ENCODE measurements at regions not wholly inside any gene's neighbourhood (a gene's known extent, or its start where the extent isn't known, plus 50 kb on each side); places are given as distances from the start of the nearest gene placed in this dataset.

- H3K36me3 ChIP-seq (replicated peaks in 1 of 2; ENCODE audit: control extremely low read depth in 1 of 2, control insufficient read depth in 1 of 2, extremely low read depth in 1 of 2, insufficient read depth in 2 of 2, low read length in 1 of 2) = no peaks in the 10 kb centered on the region
- no peak overlapping the region for H3K27ac Mint-ChIP-seq
- no peaks in the 10 kb centered on the region for H3K79me2 ChIP-seq (ENCODE audit: control insufficient read depth, insufficient read depth, low read length)
- no peak overlapping the region for H3K27ac ChIP-seq (ENCODE audit: low read length in 2 of 2)
- no peaks in the 10 kb centered on the region for H3K27me3 Mint-ChIP-seq
- ChIA-PET POLR2A (no interaction called here), CTCF (no interaction called here)
- H3K4me1 Mint-ChIP-seq = no peaks in the 10 kb centered on the region
- H3K4me2 ChIP-seq (replicated peaks; ENCODE audit: low read depth, low read length, poor library complexity, severe bottlenecking) = no peak overlapping the region
- DNase-seq (no peak), ATAC-seq (ENCODE audit: low read depth) (no peak)
- no peaks in the 10 kb centered on the region for H4K20me1 ChIP-seq (ENCODE audit: control insufficient read depth, insufficient read depth, low read length, poor library complexity, severe bottlenecking)
- peaks cover 0 to 1% (median 0%) of the 10 kb centered on the region in 3 donors for H3K9me3 ChIP-seq (ENCODE audit: control extremely low read depth in 1 of 3, control insufficient read depth in 2 of 3, insufficient read depth in 1 of 3, low read length in 2 of 3)
- no peak overlapping the region for H3K4me3 Mint-ChIP-seq
- intact Hi-C loops (cut with micrococcal nuclease) = no loop called here
- no peaks in the 10 kb centered on the region for H3K27me3 ChIP-seq (replicated peaks in 1 of 4; ENCODE audit: control extremely low read depth in 1 of 4, control insufficient read depth in 3 of 4, insufficient read depth in 4 of 4, low read length in 3 of 4)
- H3K9me3 Mint-ChIP-seq (ENCODE audit: insufficient read depth) = peaks cover 11% of the 10 kb centered on the region
- no peak overlapping the region for H3K9ac ChIP-seq (ENCODE audit: low read length)
- H2AFZ ChIP-seq (ENCODE audit: insufficient read depth, low read depth, low read length, poor library complexity, severe bottlenecking) = no peak overlapping the region
- 97% methylated on average over 3 of the region's 4 CpGs for WGBS (ENCODE audit: insufficient coverage)
- H3K4me3 ChIP-seq (ENCODE audit: control extremely low read depth in 1 of 5, extremely low read depth in 1 of 5, insufficient read depth in 1 of 5, low read depth in 2 of 5, low read length in 4 of 5) = no peak overlapping the region
- TF ChIP-seq, protein P1, sequence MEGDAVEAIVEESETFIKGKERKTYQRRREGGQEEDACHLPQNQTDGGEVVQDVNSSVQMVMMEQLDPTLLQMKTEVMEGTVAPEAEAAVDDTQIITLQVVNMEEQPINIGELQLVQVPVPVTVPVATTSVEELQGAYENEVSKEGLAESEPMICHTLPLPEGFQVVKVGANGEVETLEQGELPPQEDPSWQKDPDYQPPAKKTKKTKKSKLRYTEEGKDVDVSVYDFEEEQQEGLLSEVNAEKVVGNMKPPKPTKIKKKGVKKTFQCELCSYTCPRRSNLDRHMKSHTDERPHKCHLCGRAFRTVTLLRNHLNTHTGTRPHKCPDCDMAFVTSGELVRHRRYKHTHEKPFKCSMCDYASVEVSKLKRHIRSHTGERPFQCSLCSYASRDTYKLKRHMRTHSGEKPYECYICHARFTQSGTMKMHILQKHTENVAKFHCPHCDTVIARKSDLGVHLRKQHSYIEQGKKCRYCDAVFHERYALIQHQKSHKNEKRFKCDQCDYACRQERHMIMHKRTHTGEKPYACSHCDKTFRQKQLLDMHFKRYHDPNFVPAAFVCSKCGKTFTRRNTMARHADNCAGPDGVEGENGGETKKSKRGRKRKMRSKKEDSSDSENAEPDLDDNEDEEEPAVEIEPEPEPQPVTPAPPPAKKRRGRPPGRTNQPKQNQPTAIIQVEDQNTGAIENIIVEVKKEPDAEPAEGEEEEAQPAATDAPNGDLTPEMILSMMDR (IDR thresholded peaks at IDR 0.05) = no peak
- TF ChIP-seq EZH2 (IDR thresholded peaks at IDR 0.05; ENCODE audit: borderline replicate concordance, insufficient read depth, low read depth, low read length, poor library complexity, severe bottlenecking) = no peak
- H3K4me1 ChIP-seq (ENCODE audit: control insufficient read depth in 2 of 2, insufficient read depth in 2 of 2, low read length in 2 of 2) = no peaks in the 10 kb centered on the region
These were observed 367.6 kb upstream of the PRR20A start for GRCh38 chr13:56773148-56773547.

DNA sequence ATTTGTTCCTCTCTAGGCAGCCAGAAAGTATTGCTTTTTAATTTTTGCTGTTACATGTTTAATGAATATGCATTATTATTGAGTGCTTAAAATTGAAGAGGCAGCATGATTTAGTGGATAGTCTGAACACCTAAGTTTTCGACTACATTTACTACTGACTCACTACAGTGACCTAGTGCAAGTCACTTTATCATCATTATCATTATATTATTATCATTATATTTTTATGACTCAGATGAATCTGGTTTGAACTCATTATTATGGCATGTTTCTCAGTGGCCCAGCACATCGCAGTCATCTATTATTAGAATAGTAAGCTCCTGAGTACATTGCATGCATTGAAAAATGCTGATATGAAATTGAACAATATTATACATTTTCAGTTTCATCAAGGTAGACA is 351.2 kb upstream of the PRR20A start:
- peaks cover 4% of the 10 kb centered on the region for H3K9me3 Mint-ChIP-seq (ENCODE audit: insufficient read depth)
- no peak overlapping the region for H3K27ac Mint-ChIP-seq
- H3K4me1 Mint-ChIP-seq = no peaks in the 10 kb centered on the region
- no peak overlapping the region for H3K27ac ChIP-seq (ENCODE audit: low read length in 2 of 2)
- no peaks in the 10 kb centered on the region for H3K4me1 ChIP-seq (ENCODE audit: control insufficient read depth in 2 of 2, insufficient read depth in 2 of 2, low read length in 2 of 2)
- H3K9me3 ChIP-seq (ENCODE audit: control extremely low read depth in 1 of 3, control insufficient read depth in 2 of 3, insufficient read depth in 1 of 3, low read length in 2 of 3) = no peaks in the 10 kb centered on the region
- H3K4me3 Mint-ChIP-seq = no peak overlapping the region
- POLR2A ChIA-PET = no interaction called here
- H3K79me2 ChIP-seq (ENCODE audit: control insufficient read depth, insufficient read depth, low read length) = no peaks in the 10 kb centered on the region
- H4K20me1 ChIP-seq (ENCODE audit: control insufficient read depth, insufficient read depth, low read length, poor library complexity, severe bottlenecking) = no peaks in the 10 kb centered on the region
- WGBS (ENCODE audit: insufficient coverage) = no CpG with 5 or more reads among the region's 2 CpGs
- intact Hi-C loops (cut with micrococcal nuclease) = no loop called here
- TF ChIP-seq, protein P1 (IDR thresholded peaks at IDR 0.05) = no peak
- no peak for TF ChIP-seq EZH2 (IDR thresholded peaks at IDR 0.05; ENCODE audit: borderline replicate concordance, insufficient read depth, low read depth, low read length, poor library complexity, severe bottlenecking)
- H3K27me3 Mint-ChIP-seq = no peaks in the 10 kb centered on the region
- no peak overlapping the region for H2AFZ ChIP-seq (ENCODE audit: insufficient read depth, low read depth, low read length, poor library complexity, severe bottlenecking)
- H3K9ac ChIP-seq (ENCODE audit: low read length) = no peak overlapping the region
- ATAC-seq (ENCODE audit: low read depth) = no peak
- no peaks in the 10 kb centered on the region for H3K27me3 ChIP-seq (replicated peaks in 1 of 4; ENCODE audit: control extremely low read depth in 1 of 4, control insufficient read depth in 3 of 4, insufficient read depth in 4 of 4, low read length in 3 of 4)
- CTCF ChIA-PET = no interaction called here
- H3K4me2 ChIP-seq (replicated peaks; ENCODE audit: low read depth, low read length, poor library complexity, severe bottlenecking) = no peak overlapping the region
- no peaks in the 10 kb centered on the region for H3K36me3 ChIP-seq (replicated peaks in 1 of 2; ENCODE audit: control extremely low read depth in 1 of 2, control insufficient read depth in 1 of 2, extremely low read depth in 1 of 2, insufficient read depth in 2 of 2, low read length in 1 of 2)
- DNase-seq = no peak
- no peak overlapping the region for H3K4me3 ChIP-seq (ENCODE audit: control extremely low read depth in 1 of 5, extremely low read depth in 1 of 5, insufficient read depth in 1 of 5, low read depth in 2 of 5, low read length in 4 of 5)

All from B cell (primary cell).